GM18517 (cell line): ENCODE measurements at regions not wholly inside any gene's neighbourhood (a gene's known extent, or its start where the extent isn't known, plus 50 kb on each side); places are given as distances from the start of the nearest gene placed in this dataset.
"Not testable (repeated sequence)": the region's sequence is repeated elsewhere in the genome, so short reads cannot be mapped to it uniquely, and the experiment has no call there.

Experiments used
- ATAC-seq: cut with Tn5 transposase; IDR thresholded peaks from one replicate; pipeline ENCODE4 v1.9.1; 2021; ENCODE audit warnings: mild to moderate bottlenecking, moderate library complexity; ENCODE audit not compliant: unreplicated experiment

DNA sequence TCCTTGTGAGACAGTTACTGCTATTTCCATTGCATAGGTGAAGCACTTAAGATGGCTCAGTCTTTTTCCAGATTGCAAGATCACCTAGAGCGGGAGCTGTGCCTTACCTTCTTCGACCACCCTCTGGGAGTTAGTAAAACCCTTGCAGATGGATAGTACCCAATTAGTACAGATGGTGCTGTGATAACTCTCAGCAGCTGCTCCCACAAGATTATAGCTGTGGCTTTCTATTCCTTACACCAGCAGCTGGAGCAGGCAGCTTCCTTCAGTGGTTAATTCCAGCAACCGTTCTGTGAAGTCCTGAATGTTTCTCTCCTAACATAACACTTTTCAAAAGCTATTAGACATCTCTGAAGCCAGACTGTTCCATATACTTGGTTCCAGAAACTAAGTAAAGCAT is 796.8 kb downstream of the XPNPEP1 start:
- no peak for ATAC-seq

- no peak for ATAC-seq
Measured at GRCh38 chr10:109126016-109126415, 797.3 kb downstream of the XPNPEP1 start.

GRCh38 chr10:109115179-109115578 is 808.1 kb downstream of the XPNPEP1 start:
- no peak for ATAC-seq

DNA sequence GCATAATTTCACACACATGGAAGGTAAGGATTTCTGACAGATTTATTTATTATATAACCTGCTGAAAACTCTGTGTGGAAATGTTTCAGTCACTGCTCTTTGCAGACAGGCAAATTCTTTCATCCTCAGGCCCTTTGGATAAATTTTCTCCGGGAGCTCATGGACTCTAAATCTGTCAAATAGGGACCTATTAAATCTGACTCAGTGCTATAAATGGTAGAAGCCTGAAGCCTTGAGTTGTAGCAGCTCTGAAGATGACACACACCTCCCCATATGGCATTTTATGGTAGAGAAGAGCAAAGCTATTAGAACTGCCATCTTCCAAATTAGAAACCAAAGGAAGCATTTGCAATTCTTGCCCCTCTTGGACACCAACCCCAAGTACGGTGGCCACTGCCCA is 808.7 kb downstream of the XPNPEP1 start:
- ATAC-seq: no peak

- ATAC-seq: no peak
Measured at GRCh38 chr10:109106604-109107003, 816.7 kb downstream of the XPNPEP1 start.

GRCh38 chr10:109105725-109106124 is 817.6 kb downstream of the XPNPEP1 start:
- no peak for ATAC-seq

DNA sequence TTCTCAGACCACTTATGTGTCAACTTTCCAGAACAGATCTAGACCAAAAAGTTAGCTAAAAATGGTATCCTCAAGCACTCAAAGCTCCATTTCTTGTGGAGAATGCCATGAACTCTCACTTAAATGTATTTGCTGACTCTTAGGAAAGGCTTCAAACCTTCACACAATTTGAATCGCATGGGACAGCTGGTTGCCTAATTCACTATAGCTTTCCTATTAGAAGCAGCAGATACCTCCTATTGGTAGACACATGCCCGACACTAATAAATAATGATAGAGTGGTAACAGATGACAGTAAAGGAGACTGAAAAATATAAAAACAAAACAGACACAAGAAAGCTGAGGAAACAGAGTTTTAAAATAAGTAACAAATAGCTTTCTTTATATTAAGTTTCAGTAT is 818.5 kb downstream of the XPNPEP1 start:
- ATAC-seq: no peak

GRCh38 chr10:109103278-109103677 is 820.0 kb downstream of the XPNPEP1 start:
- no peak for ATAC-seq

DNA sequence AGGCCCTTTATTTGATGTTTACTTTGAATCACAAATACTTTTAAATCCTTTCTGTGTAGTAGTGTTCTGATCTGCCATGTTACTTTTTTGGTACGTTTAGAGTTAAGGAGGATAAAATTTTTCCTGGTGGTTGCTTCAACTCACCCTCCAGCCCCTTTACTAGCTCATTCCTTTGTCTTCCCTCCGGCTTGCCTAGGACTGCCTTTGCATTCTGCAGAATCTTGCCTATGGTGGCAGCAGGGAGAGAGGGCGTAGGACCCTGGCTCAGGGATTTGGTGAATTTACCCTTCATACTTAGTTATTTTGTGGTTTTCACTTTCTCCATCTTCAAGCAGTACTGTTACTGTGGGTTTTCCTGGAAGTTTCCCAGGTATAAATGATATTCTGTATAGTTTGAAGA is 833.5 kb downstream of the XPNPEP1 start:
- no peak for ATAC-seq

- no peak for ATAC-seq
Measured at GRCh38 chr10:109071539-109071938, 851.8 kb downstream of the XPNPEP1 start.

GRCh38 chr10:109070492-109070891 is 852.8 kb downstream of the XPNPEP1 start:
- ATAC-seq: no peak

DNA sequence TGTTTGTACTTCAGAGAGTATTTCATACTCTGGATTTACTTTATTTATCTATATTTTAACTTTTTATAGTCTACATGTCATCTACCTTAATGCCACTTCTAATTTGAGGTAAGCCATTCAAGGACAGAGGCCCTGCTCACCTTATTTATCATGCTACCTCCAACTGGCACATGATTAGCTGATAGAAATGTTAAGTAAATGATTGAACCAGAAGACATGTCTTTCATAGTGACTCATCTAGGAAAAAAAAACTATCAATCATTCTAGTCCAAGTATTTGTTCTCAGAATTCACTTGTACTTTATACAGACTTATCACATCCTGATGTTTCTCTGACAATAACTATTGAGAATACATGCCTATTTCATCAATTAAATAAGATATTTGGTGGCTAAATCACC is 856.3 kb downstream of the XPNPEP1 start:
- ATAC-seq: no peak

DNA sequence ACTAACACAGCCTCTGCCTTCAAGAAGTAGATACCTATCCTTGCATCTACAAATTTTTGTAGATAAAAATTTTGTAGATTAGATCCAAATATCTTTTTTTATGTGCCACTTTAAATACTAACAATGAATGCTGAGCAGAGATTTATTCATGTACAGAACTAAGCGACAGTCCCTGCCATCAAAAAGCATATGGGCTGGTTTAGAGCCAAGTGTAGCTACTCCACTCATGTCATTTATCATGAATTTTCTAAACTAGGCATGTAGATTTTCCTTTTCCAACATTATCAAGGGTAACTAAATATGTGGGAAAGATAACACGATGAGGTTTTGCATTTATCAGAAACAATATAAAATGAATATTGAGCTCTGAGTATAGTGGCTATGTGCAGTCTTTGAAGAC is 857.5 kb downstream of the XPNPEP1 start:
- ATAC-seq: no peak

- peak; percentile 63 for ATAC-seq
Measured at GRCh38 chr10:109062371-109062770, 860.9 kb downstream of the XPNPEP1 start.

GRCh38 chr10:109055243-109055642 is 868.1 kb downstream of the XPNPEP1 start:
- no peak for ATAC-seq

DNA sequence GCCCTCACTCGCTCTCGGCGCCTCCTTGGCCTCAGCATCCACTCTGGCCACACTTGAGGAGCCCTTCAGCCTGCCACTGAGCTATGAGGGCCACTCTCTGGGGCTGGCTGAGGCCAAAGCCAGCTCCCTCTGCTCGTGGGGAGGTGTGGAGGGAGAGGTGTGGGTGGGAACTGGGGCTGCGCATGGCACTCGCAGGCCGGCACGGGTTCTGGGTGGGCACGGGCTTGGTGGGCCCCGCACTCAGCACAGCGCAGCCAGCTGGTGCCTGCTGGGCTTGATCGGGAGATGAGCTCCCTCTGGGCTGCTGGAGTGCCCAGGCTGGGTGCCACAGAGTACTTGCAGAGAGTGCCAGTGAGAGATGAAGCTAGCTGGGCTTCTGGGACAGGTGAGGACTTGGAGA is 875.5 kb downstream of the XPNPEP1 start:
- ATAC-seq: no peak

DNA sequence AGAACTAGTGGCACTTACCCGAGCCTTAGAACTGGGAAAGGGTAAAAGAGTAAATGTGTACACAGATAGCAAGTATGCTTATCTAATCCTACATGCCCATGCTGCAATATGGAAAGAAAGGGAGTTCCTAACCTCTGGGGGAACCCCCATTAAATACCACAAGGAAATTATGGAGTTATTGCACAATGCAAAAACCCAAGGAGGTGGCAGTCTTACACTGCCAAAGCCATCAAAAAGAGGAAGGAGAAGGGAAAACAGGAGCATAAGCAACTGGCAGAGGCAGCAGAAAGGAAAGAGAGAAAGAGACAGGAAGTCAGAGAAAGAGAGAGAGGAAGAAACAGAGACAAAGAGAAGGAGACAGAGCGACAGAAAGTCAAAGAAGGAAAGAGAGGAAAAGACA is 876.9 kb downstream of the XPNPEP1 start:
- not testable (repeated sequence) for ATAC-seq

- no peak for ATAC-seq
Measured at GRCh38 chr10:109040622-109041021, 882.7 kb downstream of the XPNPEP1 start.

- ATAC-seq: no peak
Measured at GRCh38 chr10:109037978-109038377, 885.3 kb downstream of the XPNPEP1 start.

DNA sequence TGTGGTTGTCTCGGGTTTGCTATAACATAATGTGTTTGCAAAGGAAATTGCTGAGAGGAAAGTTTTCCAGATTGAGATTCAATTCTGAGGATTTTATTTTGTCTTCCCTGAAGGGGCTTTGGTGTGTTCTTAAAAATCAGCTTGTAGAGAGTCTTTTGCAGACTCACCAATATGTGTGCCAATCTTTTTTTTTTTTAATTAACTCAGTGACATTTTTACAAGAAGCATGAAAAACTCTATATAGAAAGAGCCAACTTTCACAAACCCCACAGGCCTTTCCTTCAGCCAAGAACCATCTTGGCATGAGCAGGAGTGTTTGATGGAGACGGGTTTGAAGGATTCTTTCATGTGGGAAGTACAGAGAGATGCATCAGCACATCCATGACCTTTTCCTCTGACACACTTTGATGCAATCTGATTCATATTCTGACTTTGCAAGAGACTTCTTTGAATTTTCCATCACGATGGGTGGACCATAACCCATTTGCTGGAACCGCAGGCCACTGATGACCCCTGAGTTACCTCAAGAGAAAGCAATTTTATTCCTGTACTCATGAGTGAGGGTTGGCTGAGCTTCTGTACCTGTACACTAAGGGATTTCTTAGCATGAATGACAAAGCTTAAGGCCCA is 892.6 kb downstream of the XPNPEP1 start:
- no peak for ATAC-seq

DNA sequence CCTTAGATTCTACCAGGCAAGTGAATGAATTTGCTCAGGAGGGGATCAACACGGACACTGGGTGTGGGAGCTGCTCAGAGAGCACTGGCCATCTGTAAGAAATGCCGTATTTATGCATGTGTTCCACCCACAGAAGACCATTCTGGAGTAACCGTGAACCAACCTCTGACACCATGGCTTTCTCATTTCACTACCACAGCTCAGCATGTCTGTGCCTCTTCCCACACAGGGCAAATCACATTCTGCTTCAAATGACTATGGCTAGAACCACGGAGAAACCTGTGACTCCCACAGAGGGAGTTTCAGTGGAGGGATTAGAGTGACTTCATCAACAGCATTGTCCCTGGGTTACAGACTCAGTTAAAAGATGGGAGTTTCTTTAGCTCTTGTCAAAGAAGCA is 893.4 kb downstream of the XPNPEP1 start:
- no peak for ATAC-seq

GRCh38 chr10:109027534-109028185 is 895.7 kb downstream of the XPNPEP1 start:
- ATAC-seq: no peak

DNA sequence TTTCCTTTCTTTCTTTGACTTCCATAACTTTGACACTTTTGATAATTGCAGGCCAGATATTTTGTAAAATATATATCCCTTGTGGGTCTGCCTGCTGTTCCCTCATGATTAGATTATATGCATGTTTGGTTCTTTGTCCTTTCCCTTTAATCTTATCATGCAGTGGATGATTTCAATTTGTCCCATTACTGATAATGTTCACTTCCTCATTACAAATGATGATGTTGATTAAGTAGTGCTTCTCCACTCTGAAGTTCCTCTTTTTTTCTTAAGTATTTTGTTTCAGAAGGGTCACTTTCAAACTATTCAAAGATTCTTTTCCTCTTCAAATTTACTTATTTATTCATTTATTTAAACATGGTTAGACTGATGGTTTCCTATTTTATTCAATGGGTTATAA is 898.1 kb downstream of the XPNPEP1 start:
- no peak for ATAC-seq
